SH-SY5Y (cell line): ENCODE measurements at regions not wholly inside any gene's neighbourhood (a gene's known extent, or its start where the extent isn't known, plus 50 kb on each side); places are given as distances from the start of the nearest gene placed in this dataset.

Experiments used
- GATA2 ChIP-seq: IDR thresholded peaks from 2 replicates; pipeline ENCODE4 v1.6.1; 2011; ENCODE audit warnings: mild to moderate bottlenecking, low read depth, low read length
- GATA3 ChIP-seq: IDR thresholded peaks from 2 replicates; pipeline ENCODE4 v1.6.1; 2011; ENCODE audit warnings: low read depth, mild to moderate bottlenecking, low read length, moderate library complexity

DNA sequence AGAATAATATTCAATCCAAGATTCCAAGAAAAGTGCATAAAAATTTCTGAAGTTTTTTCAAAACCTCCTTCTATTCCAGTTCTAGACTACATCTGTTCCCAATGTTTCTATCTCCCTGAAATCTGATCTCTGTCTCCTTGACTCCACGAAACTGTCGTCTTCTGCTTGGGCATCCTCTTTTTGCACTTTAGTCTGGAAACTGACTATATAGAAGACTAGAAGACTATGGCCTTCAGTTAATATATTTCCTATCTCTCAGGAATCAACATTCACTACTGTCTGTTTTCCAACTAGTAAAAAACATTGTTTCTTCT is 745.4 kb upstream of the ADGRB3 start:
- TF ChIP-seq GATA3 (no peak), GATA2 (no peak)

GRCh38 chr6:67888886-67889681 is 746.0 kb upstream of the ADGRB3 start:
- TF ChIP-seq GATA2 (no peak), GATA3 (no peak)

DNA sequence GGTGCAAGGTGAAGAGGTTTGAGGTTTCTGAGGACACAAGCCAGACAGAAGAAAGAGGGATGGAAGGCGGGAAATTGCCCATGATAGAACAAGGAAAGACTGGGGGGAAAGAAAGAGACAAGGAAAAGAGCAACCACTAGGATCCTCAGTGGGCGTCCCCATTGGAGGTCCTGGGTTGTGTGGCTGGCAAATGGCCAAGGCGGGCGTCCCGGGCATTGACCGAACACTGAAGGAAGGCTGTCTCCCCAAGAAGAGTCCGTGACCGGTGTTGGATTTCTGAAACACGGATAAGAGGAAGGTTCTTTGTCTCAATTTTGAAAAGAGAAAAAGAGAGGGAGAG is 746.6 kb upstream of the ADGRB3 start:
- TF ChIP-seq GATA2 (no peak), GATA3 (no peak)

DNA sequence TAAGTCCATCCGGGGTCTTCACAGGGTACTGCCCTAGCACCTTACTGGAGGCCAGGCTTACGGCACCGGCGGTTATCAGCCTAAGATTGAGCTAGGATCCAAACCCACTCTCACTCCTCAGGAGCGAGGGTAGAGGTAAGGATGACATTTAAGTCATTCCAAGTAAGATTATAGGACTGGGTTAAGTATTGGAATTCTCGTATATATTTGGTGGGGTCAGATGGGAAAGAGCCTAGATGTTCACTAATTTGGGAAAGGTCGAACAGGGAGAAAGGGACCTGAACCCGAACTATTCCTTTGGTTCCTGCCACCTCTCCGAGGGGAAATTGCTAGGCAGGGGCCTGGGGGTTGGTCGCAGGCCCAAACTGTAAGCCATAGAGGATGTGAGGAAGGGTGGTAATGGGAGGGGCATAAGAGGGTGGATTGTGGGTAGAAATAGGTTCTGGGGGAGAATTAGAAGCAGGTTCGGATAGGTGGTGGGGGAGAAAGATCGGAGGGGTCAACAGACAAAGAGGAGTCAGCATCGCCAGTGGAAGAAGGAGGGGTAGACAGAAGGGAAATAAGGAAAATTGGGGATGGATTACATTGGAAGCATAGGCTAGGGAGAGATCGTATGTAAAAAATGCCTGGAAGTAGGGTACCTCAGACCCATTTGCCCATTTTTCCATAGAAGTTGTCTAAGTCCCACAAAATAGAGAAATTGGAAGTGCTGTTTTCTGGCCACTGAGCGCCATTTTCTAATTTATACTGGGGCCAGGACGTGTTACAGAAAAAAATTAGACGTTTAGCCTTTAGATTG is 747.1 kb upstream of the ADGRB3 start:
- no peak for TF ChIP-seq GATA2
- TF ChIP-seq GATA3: no peak

DNA sequence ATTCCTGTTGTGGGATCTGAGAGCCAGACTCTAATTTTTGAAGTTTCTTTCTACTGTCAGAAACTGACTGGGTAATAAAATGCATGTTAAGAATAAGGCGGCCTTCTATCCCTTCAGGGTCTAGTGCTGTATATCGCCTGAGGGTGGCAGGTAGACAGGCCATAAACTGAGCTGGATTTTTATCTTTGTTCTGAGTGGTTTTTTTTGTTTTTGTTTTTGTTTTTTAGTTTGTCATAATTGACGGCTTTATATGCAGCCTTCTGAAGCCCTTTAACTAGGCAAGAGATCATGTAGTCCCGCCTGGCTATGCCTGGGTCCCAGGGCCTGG is 747.7 kb upstream of the ADGRB3 start:
- no peak for TF ChIP-seq GATA3
- TF ChIP-seq GATA2: no peak

DNA sequence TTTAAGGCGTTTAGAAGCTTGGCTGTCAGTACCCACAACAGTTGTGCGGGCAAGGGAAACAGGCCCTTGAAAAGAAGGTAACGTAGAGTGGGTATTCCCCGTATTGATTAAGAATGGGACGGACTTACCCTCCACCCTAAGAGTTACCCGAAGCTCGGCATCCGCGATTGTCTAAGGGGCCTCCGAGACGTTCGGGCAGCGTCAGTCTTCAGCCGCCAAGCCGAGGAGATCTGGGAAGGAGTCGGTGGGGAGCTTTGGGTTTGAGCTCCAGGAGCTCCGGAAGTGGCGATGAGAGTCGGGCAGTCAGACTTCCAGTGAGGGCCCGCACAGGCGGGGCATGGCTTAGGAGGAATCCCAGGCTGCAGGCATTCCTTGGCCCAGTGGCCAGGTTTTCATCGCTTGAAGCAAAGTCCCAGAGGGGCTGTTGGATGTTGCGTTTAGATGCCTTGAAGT is 748.2 kb upstream of the ADGRB3 start:
- TF ChIP-seq GATA3 (no peak), GATA2 (no peak)

- no peak for TF ChIP-seq GATA2
- TF ChIP-seq GATA3: no peak
Measured at GRCh38 chr6:67886036-67886707, 748.9 kb upstream of the ADGRB3 start.

DNA sequence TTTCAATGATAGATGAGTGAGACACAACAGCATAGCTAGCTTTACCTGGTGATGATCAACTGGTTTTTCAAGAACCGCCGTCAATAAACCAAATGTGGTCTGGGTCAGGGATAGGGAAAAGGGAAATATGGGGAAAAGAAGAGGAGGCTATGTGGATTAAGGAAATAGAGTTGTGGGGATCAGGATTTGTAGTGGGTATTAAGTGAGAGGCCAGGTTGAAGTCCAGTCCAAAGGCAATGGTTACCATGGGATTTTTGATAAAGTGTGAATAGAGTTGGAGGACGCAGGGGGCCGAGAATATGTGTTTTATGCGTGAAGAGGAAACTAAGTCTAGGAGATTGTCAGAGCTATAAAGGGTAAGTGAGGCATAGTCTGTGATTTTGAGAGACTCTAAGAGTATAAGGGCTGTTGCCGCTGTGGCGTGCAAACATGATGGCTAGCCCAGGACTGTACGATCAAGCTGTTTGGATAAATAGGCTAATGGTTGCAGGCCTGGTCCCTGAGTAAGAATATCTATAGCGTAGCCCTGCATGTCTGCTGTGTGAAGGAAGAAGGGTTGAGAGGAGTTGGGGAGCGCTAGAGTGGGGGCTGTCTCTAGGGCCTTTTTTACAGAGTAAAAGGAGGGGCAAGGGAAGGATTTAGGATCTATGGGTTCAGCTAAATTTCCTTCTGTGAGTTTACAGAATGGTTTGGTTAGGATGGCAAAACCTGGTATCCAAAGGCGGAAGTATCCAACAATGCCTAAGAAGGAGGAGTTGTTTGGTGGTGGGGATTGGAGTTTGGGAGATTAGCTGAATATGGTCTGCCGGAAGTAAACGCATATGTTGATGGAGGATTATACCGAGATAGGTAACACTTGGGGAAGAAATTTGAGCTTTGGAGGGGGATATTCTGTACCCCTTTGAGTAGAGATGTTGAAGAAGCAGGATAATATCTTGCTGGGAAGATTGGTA is 749.7 kb upstream of the ADGRB3 start:
- TF ChIP-seq GATA2 (no peak), GATA3 (no peak)

- TF ChIP-seq GATA3 (no peak), GATA2 (no peak)
Measured at GRCh38 chr6:67884442-67884841, 750.6 kb upstream of the ADGRB3 start.

DNA sequence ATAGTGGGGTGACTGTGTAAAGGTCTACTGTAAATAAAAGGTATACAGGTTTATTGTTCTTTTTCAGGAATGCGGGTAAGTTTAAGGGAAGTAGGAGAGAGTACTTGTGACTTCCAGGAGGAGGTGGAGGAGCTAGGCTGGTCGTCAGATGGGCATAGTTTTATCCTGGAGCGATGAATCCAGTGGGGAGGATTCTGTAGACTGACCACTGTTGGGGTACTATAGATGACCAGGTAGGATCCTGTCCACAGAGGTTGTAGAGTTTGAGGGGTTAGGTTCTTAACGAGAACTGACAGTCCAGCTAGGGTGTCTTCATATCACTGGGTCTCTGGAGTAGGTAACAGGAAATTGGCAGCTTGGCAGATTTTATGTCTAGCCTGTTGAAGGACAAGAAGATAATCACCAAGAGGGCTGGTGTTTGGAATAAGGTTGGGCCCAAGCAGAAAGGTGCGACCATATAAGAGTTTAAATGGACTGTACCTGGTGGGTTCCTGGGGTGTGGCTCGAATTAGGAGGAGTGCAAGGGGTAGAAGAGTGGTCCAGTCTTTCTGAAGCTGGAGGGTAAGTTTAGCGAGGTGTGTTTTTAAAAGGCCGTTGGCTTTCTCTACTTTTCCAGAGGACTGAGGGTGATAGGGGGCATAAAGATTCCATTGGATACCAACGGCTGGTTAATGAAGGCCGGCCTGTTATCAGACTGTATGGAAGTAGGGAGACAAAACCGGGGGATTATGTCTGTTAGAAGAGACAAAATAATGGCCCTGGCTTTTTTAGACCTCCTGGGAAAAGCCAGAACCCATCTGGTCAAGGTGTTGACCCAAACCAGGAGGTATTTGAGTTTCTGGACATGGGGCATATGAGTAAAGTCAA is 751.3 kb upstream of the ADGRB3 start:
- TF ChIP-seq GATA3: no peak
- no peak for TF ChIP-seq GATA2

- TF ChIP-seq GATA2 (no peak), GATA3 (no peak)
Measured at GRCh38 chr6:67882436-67883311, 752.4 kb upstream of the ADGRB3 start.

GRCh38 chr6:67881706-67882065 is 753.4 kb upstream of the ADGRB3 start:
- TF ChIP-seq GATA2 (no peak), GATA3 (no peak)
